ENCODE measurements at regions not wholly inside any gene's neighbourhood (a gene's known extent, or its start where the extent isn't known, plus 50 kb on each side); places are given as distances from the start of the nearest gene placed in this dataset.

DNA sequence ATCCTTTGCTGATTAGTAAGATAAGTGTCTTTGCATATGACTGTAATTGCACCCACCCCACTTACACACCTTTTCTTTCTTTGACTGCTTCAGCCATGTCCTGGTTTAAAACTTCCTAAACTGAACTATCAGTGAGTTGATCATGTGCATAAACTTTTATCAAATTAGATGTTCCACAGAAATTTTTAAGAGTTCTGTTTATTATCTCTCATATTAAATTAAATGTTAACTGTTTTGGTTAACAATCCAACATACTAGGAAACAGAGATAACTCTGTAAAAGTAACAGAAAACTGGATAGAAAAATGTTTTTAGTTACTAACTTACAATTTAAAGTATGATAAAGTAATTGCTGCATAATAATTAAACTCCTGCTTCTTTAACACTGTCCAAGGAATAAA lies 959.6 kb upstream of the LRRN3 start:
- H3K4me1 ChIP-seq = no peaks in the 10 kb centered on the region
- no peaks in the 10 kb centered on the region for H3K36me3 Mint-ChIP-seq
- no peaks in the 10 kb centered on the region for H3K36me3 ChIP-seq
- no peak overlapping the region for H2AFZ ChIP-seq (replicated peaks)
- H3K79me2 ChIP-seq (ENCODE audit: low read depth) = no peaks in the 10 kb centered on the region
- H3K9ac ChIP-seq = no peak overlapping the region
- no peak overlapping the region for H3K4me2 ChIP-seq
- no peaks in the 10 kb centered on the region for H3K27me3 ChIP-seq
- H3K9me3 ChIP-seq (ENCODE audit: low read depth) = no peaks in the 10 kb centered on the region
- no peaks in the 10 kb centered on the region for H3K27me3 Mint-ChIP-seq (ENCODE audit: insufficient read depth, low read depth)
- H4K20me1 ChIP-seq (ENCODE audit: low read depth) = no peaks in the 10 kb centered on the region
- TF ChIP-seq EZH2 (IDR thresholded peaks at IDR 0.05) (no peak), EZH2phosphoT487 (IDR thresholded peaks at IDR 0.05) (no peak)
- no peak overlapping the region for H3K4me3 ChIP-seq
- no peak overlapping the region for H3K4me3 Mint-ChIP-seq
- H3K27ac Mint-ChIP-seq = no peak overlapping the region
- H3F3A ChIP-seq (ENCODE audit: low read depth) = no peaks in the 10 kb centered on the region
- no peak for DNase-seq (ENCODE audit: low spot score)
- H3K27ac ChIP-seq = no peak overlapping the region
- H3K9me3 Mint-ChIP-seq = no peaks in the 10 kb centered on the region
- H3K4me1 Mint-ChIP-seq = peaks cover 3% of the 10 kb centered on the region

- Histone ChIP-seq H3K4me3 (no peak overlapping the region), H3K9ac (no peak overlapping the region), H3K27ac (no peak overlapping the region), H3K4me1 (no peaks in the 10 kb centered on the region), H3K27me3 (no peaks in the 10 kb centered on the region), H4K20me1 (ENCODE audit: low read depth) (no peaks in the 10 kb centered on the region), H3F3A (ENCODE audit: low read depth) (no peaks in the 10 kb centered on the region), H3K36me3 (no peaks in the 10 kb centered on the region), H3K79me2 (ENCODE audit: low read depth) (no peaks in the 10 kb centered on the region), H3K9me3 (ENCODE audit: low read depth) (no peaks in the 10 kb centered on the region), H2AFZ (replicated peaks) (no peak overlapping the region), H3K4me2 (no peak overlapping the region)
- Mint-ChIP-seq H3K27ac (no peak overlapping the region), H3K36me3 (no peaks in the 10 kb centered on the region), H3K4me1 (no peaks in the 10 kb centered on the region), H3K9me3 (no peaks in the 10 kb centered on the region), H3K27me3 (ENCODE audit: insufficient read depth, low read depth) (no peaks in the 10 kb centered on the region), H3K4me3 (no peak overlapping the region)
- no peak for DNase-seq (ENCODE audit: low spot score)
- TF ChIP-seq, protein P1, sequence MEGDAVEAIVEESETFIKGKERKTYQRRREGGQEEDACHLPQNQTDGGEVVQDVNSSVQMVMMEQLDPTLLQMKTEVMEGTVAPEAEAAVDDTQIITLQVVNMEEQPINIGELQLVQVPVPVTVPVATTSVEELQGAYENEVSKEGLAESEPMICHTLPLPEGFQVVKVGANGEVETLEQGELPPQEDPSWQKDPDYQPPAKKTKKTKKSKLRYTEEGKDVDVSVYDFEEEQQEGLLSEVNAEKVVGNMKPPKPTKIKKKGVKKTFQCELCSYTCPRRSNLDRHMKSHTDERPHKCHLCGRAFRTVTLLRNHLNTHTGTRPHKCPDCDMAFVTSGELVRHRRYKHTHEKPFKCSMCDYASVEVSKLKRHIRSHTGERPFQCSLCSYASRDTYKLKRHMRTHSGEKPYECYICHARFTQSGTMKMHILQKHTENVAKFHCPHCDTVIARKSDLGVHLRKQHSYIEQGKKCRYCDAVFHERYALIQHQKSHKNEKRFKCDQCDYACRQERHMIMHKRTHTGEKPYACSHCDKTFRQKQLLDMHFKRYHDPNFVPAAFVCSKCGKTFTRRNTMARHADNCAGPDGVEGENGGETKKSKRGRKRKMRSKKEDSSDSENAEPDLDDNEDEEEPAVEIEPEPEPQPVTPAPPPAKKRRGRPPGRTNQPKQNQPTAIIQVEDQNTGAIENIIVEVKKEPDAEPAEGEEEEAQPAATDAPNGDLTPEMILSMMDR (IDR thresholded peaks at IDR 0.05) = no peak
- TF ChIP-seq EZH2phosphoT487 (IDR thresholded peaks at IDR 0.05) (no peak), EZH2 (IDR thresholded peaks at IDR 0.05) (no peak)
These were observed 951.9 kb upstream of the LRRN3 start for GRCh38 chr7:110139056-110139455.

GRCh38 chr7:110142939-110143526 lies 947.9 kb upstream of the LRRN3 start:
- DNase-seq (ENCODE audit: low spot score) = no peak
- Histone ChIP-seq H4K20me1 (ENCODE audit: low read depth) (no peaks in the 10 kb centered on the region), H3K27me3 (no peaks in the 10 kb centered on the region), H3F3A (ENCODE audit: low read depth) (no peaks in the 10 kb centered on the region), H3K9ac (no peak overlapping the region), H3K4me2 (no peak overlapping the region), H3K9me3 (ENCODE audit: low read depth) (no peaks in the 10 kb centered on the region), H2AFZ (replicated peaks) (no peak overlapping the region), H3K4me3 (no peak overlapping the region), H3K79me2 (ENCODE audit: low read depth) (no peaks in the 10 kb centered on the region), H3K36me3 (no peaks in the 10 kb centered on the region), H3K4me1 (no peaks in the 10 kb centered on the region), H3K27ac (no peak overlapping the region)
- H3K4me1 Mint-ChIP-seq = no peaks in the 10 kb centered on the region
- H3K36me3 Mint-ChIP-seq = no peaks in the 10 kb centered on the region
- no peaks in the 10 kb centered on the region for H3K9me3 Mint-ChIP-seq
- H3K4me3 Mint-ChIP-seq = no peak overlapping the region
- H3K27me3 Mint-ChIP-seq (ENCODE audit: insufficient read depth, low read depth) = no peaks in the 10 kb centered on the region
- TF ChIP-seq, protein P1 (IDR thresholded peaks at IDR 0.05) = no peak
- TF ChIP-seq EZH2 (IDR thresholded peaks at IDR 0.05) = no peak
- no peak for TF ChIP-seq EZH2phosphoT487 (IDR thresholded peaks at IDR 0.05)
- H3K27ac Mint-ChIP-seq = no peak overlapping the region

DNA sequence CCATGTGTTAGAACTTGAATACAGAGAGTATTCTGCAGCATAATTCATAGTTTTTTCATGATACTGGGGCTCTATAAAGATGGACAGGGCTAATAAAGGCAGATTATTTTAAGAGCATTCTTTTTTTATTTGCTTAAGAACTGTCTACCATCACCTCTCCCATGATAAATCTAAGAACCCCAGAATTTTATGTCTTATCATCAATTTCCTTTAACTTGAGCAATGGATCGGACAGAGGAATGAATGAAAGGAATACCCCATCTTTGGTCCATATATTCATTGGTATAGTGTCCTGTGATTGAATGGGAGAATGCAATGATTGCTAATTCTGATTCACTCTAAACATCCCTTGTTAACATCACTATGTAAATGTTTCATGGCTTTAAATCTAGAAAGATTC lies 946.3 kb upstream of the LRRN3 start:
- no peaks in the 10 kb centered on the region for H3K27me3 Mint-ChIP-seq (ENCODE audit: insufficient read depth, low read depth)
- no peaks in the 10 kb centered on the region for H3K4me1 Mint-ChIP-seq
- H3K4me3 Mint-ChIP-seq = no peak overlapping the region
- Histone ChIP-seq H3K9me3 (ENCODE audit: low read depth) (no peaks in the 10 kb centered on the region), H3K9ac (no peak overlapping the region), H3K4me3 (no peak overlapping the region), H4K20me1 (ENCODE audit: low read depth) (no peaks in the 10 kb centered on the region), H2AFZ (replicated peaks) (no peak overlapping the region), H3K4me1 (no peaks in the 10 kb centered on the region), H3K27ac (no peak overlapping the region), H3K36me3 (no peaks in the 10 kb centered on the region), H3K79me2 (ENCODE audit: low read depth) (no peaks in the 10 kb centered on the region), H3K27me3 (no peaks in the 10 kb centered on the region), H3K4me2 (no peak overlapping the region), H3F3A (ENCODE audit: low read depth) (no peaks in the 10 kb centered on the region)
- DNase-seq (ENCODE audit: low spot score) = no peak
- TF ChIP-seq EZH2phosphoT487 (IDR thresholded peaks at IDR 0.05) = no peak
- TF ChIP-seq EZH2 (IDR thresholded peaks at IDR 0.05) = no peak
- H3K9me3 Mint-ChIP-seq = no peaks in the 10 kb centered on the region
- no peaks in the 10 kb centered on the region for H3K36me3 Mint-ChIP-seq
- no peak overlapping the region for H3K27ac Mint-ChIP-seq

Data from neural progenitor cell (in vitro differentiated cells).